HG02623 (cell line): ENCODE measurements at regions not wholly inside any gene's neighbourhood (a gene's known extent, or its start where the extent isn't known, plus 50 kb on each side); places are given as distances from the start of the nearest gene placed in this dataset.
A peak's percentile ranks its signal among the peaks of the same experiment; 100 is the strongest.

Experiments
- ATAC-seq: cut with Tn5 transposase; IDR thresholded peaks from one replicate; pipeline ENCODE4 v1.9.1; 2021; ENCODE audit warnings: moderate library complexity; ENCODE audit not compliant: unreplicated experiment

GRCh38 chr6:113610377-113610988 is 246.7 kb upstream of the MARCKS start:
- ATAC-seq = no peak

GRCh38 chr6:113616701-113617274 is 240.4 kb upstream of the MARCKS start:
- ATAC-seq = no peak

- ATAC-seq = no peak
These were observed 238.1 kb upstream of the MARCKS start for GRCh38 chr6:113619077-113619476.

- no peak for ATAC-seq
These were observed 236.8 kb upstream of the MARCKS start for GRCh38 chr6:113620386-113620785.

- ATAC-seq = no peak
These were observed 234.9 kb upstream of the MARCKS start for GRCh38 chr6:113622254-113622653.

- no peak for ATAC-seq
These were observed 234.0 kb upstream of the MARCKS start for GRCh38 chr6:113623129-113623528.

GRCh38 chr6:113625850-113626249 is 231.3 kb upstream of the MARCKS start:
- peak; percentile 36 for ATAC-seq

- peak; percentile 17 for ATAC-seq
These were observed 230.7 kb upstream of the MARCKS start for GRCh38 chr6:113626475-113626874.

- no peak for ATAC-seq
These were observed 229.7 kb upstream of the MARCKS start for GRCh38 chr6:113627480-113627879.

GRCh38 chr6:113629256-113629655 is 227.9 kb upstream of the MARCKS start:
- no peak for ATAC-seq

- no peak for ATAC-seq
These were observed 227.0 kb upstream of the MARCKS start for GRCh38 chr6:113629975-113630737.

- ATAC-seq = peak; percentile 54
These were observed 226.2 kb upstream of the MARCKS start for GRCh38 chr6:113630738-113631535.

GRCh38 chr6:113631666-113632065 is 225.5 kb upstream of the MARCKS start:
- no peak for ATAC-seq

- ATAC-seq = peak; percentile 24
These were observed 224.8 kb upstream of the MARCKS start for GRCh38 chr6:113632220-113632864.

- ATAC-seq = no peak
These were observed 223.5 kb upstream of the MARCKS start for GRCh38 chr6:113633638-113634037.

- no peak for ATAC-seq
These were observed 222.6 kb upstream of the MARCKS start for GRCh38 chr6:113634352-113635163.

GRCh38 chr6:113635222-113635986 is 221.7 kb upstream of the MARCKS start:
- ATAC-seq = no peak

GRCh38 chr6:113636357-113636824 is 220.8 kb upstream of the MARCKS start:
- ATAC-seq = no peak

- ATAC-seq = no peak
These were observed 217.1 kb upstream of the MARCKS start for GRCh38 chr6:113640051-113640450.
